ENCODE measurements at regions not wholly inside any gene's neighbourhood (a gene's known extent, or its start where the extent isn't known, plus 50 kb on each side); places are given as distances from the start of the nearest gene placed in this dataset.

GRCh38 chr1:82867781-82868180 lies 1067.0 kb downstream of the ADGRL2 start:
- TF ChIP-seq GATA3 (IDR thresholded peaks at IDR 0.05; ENCODE audit: low read depth, low read length) (no peak), GATA2 (IDR thresholded peaks at IDR 0.05; ENCODE audit: low read depth, low read length) (no peak)

GRCh38 chr1:82861749-82862148 lies 1061.0 kb downstream of the ADGRL2 start:
- TF ChIP-seq GATA3 (IDR thresholded peaks at IDR 0.05; ENCODE audit: low read depth, low read length) = no peak

GRCh38 chr1:82858031-82858430 lies 1057.3 kb downstream of the ADGRL2 start:
- TF ChIP-seq GATA2 (IDR thresholded peaks at IDR 0.05; ENCODE audit: low read depth, low read length) (no peak), GATA3 (IDR thresholded peaks at IDR 0.05; ENCODE audit: low read depth, low read length) (no peak)

- TF ChIP-seq GATA2 (IDR thresholded peaks at IDR 0.05; ENCODE audit: low read depth, low read length) = no peak
- no peak for TF ChIP-seq GATA3 (IDR thresholded peaks at IDR 0.05; ENCODE audit: low read depth, low read length)
These were observed 1048.7 kb downstream of the ADGRL2 start for GRCh38 chr1:82849460-82849859.

- no peak for TF ChIP-seq GATA3 (IDR thresholded peaks at IDR 0.05; ENCODE audit: low read depth, low read length)
- TF ChIP-seq GATA2 (IDR thresholded peaks at IDR 0.05; ENCODE audit: low read depth, low read length) = no peak
These were observed 1047.3 kb downstream of the ADGRL2 start for GRCh38 chr1:82848043-82848442.

- TF ChIP-seq GATA2 (IDR thresholded peaks at IDR 0.05; ENCODE audit: low read depth, low read length) (no peak), GATA3 (IDR thresholded peaks at IDR 0.05; ENCODE audit: low read depth, low read length) (no peak)
These were observed 1045.1 kb downstream of the ADGRL2 start for GRCh38 chr1:82845866-82846265.

GRCh38 chr1:82844911-82845827 lies 1044.4 kb downstream of the ADGRL2 start:
- TF ChIP-seq GATA3 (IDR thresholded peaks at IDR 0.05; ENCODE audit: low read depth, low read length) = no peak
- TF ChIP-seq GATA2 (IDR thresholded peaks at IDR 0.05; ENCODE audit: low read depth, low read length) = no peak

- TF ChIP-seq GATA2 (IDR thresholded peaks at IDR 0.05; ENCODE audit: low read depth, low read length) = no peak
- no peak for TF ChIP-seq GATA3 (IDR thresholded peaks at IDR 0.05; ENCODE audit: low read depth, low read length)
These were observed 1043.7 kb downstream of the ADGRL2 start for GRCh38 chr1:82844447-82844846.

GRCh38 chr1:82843876-82844275 lies 1043.1 kb downstream of the ADGRL2 start:
- TF ChIP-seq GATA2 (IDR thresholded peaks at IDR 0.05; ENCODE audit: low read depth, low read length) (no peak), GATA3 (IDR thresholded peaks at IDR 0.05; ENCODE audit: low read depth, low read length) (no peak)

- TF ChIP-seq GATA2 (IDR thresholded peaks at IDR 0.05; ENCODE audit: low read depth, low read length) = no peak
- no peak for TF ChIP-seq GATA3 (IDR thresholded peaks at IDR 0.05; ENCODE audit: low read depth, low read length)
These were observed 1039.5 kb downstream of the ADGRL2 start for GRCh38 chr1:82840192-82840591.

GRCh38 chr1:82837766-82838465 lies 1037.2 kb downstream of the ADGRL2 start:
- TF ChIP-seq GATA3 (IDR thresholded peaks at IDR 0.05; ENCODE audit: low read depth, low read length) = no peak
- TF ChIP-seq GATA2 (IDR thresholded peaks at IDR 0.05; ENCODE audit: low read depth, low read length) = no peak

- no peak for TF ChIP-seq GATA3 (IDR thresholded peaks at IDR 0.05; ENCODE audit: low read depth, low read length)
- no peak for TF ChIP-seq GATA2 (IDR thresholded peaks at IDR 0.05; ENCODE audit: low read depth, low read length)
These were observed 1036.4 kb downstream of the ADGRL2 start for GRCh38 chr1:82836973-82837680.

GRCh38 chr1:82836213-82836972 lies 1035.7 kb downstream of the ADGRL2 start:
- TF ChIP-seq GATA2 (IDR thresholded peaks at IDR 0.05; ENCODE audit: low read depth, low read length) (no peak), GATA3 (IDR thresholded peaks at IDR 0.05; ENCODE audit: low read depth, low read length) (no peak)
